Islet precursor cell (in vitro differentiated cells): ENCODE measurements at regions not wholly inside any gene's neighbourhood (a gene's known extent, or its start where the extent isn't known, plus 50 kb on each side); places are given as distances from the start of the nearest gene placed in this dataset.

ENCODE experiments used
- DNase-seq: peaks from one replicate; pipeline ENCODE4 v3.0.0-alpha.2; 2018

DNA sequence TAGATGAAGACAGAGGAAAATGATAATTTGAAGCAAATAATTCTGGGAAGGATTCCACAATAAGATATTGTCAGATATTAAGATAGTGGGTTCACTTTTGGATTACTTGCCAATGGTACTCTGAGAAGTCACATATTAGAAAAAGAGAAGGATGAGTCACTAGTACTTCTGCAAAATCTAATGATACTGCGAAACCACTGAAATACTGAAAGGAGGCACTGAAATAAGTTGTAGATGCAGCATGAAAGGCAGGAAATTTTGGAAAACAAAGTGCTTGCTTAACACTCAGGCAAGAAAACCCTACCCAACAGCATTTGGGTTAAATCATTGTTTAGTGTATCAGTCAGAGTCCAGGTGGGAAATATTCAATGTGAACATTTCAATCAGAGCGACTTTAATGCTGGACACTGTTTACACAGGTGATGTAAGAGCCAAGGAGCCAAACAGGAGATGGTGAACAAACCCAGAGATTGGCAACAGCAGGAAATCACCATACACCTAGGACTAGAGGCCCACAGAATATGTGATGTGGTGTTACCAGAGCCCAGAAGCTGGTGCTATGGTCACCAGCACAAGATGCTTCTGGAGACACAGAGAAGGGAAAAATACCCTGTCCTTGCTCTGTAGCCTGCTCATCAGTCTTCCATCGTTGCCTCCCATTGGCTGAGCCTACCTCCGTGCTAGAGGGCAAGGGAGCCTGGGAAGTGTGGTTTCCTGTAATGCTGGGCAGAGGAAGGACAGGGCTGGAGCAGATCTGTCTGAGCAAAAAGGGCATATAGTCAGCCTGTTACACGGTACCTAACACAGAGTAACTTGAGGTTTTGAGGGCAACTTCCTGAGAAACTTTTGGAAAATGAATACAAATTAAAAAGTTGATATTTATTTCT, 204.7 kb upstream of the ITGA4 start:
- no peak for DNase-seq

DNA sequence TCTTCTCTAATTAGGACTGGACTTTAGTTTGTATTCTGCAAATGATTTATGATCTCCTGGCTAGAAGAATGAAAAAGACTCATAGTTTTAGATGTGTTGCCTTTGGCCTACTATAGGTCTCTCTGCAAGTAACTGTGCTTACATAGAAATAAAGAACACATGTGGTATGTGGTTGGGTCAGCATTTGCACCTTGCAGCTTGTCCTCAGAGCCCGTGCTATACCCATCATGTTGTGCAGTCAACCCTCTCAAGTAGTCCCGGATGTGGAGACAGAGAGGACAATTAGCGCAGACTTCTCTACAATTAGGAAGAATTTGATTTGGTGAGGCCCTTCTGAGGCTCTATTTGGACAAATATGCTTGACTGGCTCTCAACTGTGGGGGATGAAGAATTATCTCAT, 203.7 kb upstream of the ITGA4 start:
- DNase-seq = no peak

GRCh38 chr2:181255651-181256050, 201.5 kb upstream of the ITGA4 start:
- DNase-seq = no peak

DNA sequence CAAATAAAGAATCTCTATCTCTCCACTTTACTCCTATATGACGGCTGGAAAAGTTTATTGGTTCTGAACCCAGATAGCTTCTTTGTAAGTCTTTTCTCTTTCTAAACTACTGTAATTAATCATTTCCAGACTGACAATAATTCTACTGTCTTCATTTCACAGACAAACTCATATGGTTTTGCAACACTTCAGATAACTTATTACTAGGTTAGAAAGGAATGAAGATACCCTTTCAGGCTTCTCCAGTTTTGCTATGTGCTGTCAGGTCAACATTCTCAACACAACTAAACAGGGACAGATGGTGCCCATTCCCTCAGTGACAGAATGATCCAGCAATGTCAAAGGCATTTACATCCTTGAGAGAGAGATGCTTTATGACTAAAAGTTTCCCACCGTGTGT, 198.5 kb upstream of the ITGA4 start:
- no peak for DNase-seq

GRCh38 chr2:181262782-181263181, 194.4 kb upstream of the ITGA4 start:
- no peak for DNase-seq

GRCh38 chr2:181264001-181264400, 193.2 kb upstream of the ITGA4 start:
- peak; percentile 51 for DNase-seq

DNA sequence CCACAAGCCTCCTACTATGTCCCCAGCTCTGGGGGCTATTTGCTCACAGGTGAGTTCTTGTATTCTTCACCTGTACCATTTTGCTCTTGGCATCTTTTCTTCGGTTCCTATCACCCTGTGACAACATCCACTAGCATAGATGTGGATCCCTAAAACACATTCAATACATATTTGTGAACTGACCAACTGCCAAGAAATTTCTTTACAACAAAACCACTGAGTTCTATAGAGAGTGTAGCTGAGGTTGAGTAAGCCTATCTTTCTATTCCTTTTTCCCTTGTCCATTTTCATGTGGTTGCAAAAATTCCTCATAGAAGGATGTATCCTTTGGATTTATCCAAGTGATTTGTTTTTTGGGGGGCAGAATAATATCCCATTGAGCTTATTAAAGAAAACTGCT, 192.7 kb upstream of the ITGA4 start:
- no peak for DNase-seq

DNA sequence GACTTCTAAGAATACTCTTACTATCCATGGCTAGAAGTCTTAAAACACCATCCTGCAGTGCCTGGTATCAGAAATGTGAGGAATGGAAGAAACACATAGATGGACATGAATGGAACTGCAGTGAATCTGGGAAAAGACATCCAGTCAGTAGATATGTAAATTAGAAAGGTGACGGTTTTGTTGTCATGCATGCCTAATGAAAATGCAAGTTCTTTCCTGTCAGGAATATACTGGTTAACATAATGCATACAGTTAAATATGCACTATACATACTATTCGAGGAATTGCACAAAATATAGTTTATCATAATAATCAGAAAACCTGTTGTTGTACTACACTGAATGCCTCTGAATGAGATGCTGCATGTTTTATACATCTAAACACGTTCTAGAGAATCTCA, 190.6 kb upstream of the ITGA4 start:
- DNase-seq = no peak

DNA sequence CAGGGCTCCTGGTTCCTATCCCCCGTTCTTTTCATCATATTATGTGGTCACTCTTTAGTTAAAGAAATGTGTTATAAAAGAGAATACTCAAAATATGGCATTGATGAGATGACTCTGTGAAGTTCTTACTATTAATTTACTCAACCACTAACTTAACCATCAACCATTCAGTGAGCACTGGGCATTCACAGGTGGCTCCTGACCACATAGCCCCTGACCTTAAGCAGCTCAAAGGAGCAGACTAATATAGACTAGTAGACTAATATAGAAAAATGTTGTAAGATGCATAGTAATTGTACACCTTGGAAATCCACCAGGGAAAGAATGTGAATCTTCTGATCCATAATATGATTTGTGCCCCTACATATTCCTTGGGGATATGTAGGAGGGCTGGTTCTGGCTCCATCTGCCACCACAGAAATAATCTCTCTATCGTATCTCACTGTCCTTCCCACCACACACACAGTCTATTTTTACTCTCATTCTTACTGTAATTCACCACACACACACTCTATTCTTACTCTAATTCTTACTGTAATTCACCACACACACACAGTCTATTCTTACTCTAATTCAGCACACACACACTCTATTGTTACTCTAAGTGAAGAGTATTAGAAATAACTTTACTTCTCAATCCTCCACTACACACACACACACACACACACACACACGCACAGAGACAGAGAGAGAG, 188.9 kb upstream of the ITGA4 start:
- DNase-seq = no peak

DNA sequence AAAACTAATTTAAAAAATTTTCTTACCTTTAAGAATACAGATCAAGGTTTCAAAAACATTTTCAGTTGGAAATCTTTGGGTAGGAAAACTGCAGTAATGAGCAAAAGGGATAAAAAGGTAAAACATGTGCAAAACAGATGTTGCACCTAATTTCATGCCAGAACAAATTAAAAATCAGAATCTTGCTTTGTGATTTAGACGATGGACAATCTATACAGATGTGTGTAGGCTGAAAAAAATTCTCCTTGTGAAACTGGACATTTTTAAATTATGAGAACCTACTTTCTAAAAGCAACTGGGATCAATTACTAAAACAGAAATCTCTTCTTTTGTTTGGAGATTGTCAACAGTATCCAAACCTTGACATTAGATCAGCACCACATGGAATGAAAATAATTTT, 183.2 kb upstream of the ITGA4 start:
- no peak for DNase-seq

DNA sequence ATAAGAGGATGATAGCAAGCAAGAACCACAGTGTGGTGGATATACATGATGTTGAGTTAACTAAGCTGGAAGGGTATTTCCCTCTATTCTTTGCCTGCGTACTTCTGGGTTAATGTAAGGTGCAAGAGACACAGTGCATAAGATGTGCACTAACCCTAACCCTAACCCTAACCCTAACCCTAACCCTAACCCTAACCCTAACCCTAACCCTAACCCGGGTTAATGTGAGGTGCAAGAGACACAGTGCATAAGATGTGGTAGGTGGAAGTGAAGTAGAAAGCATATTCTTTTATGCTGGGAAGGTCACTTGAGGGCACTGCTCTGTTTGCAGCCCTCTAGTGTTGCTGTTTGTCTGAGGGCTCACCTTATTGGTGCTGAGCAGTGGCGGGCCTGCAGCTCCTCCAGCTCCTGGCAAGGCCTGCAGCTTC, 181.5 kb upstream of the ITGA4 start:
- DNase-seq = peak; percentile 55

DNA sequence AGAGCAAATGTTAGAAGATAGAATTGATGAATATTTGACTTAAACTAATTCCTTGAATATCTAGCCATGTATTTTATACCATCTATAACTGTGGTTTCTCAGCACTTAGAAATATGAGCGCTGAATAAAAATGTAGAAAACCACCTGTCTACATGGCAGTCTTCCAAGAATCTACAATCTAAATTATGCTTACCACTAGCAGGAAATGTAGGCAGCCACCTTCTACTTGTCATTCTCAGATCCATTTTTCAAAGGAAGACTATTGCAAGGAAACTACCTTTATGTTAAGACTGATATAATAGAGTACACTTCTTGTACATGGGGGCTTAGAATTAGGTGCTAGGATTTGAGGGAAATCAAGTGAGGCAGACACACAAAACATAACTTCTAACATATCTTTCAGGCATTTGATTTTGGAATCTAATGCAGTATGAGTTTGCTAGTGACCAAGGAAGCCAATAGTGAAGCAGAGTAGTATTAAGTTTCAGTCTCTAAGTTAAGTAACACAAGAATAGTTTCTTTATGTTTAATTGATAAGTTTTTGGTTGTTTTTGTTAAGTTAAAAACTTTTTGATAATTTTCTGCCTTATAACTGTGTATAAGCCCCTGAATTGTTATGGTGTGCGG, 175.9 kb upstream of the ITGA4 start:
- DNase-seq = no peak

DNA sequence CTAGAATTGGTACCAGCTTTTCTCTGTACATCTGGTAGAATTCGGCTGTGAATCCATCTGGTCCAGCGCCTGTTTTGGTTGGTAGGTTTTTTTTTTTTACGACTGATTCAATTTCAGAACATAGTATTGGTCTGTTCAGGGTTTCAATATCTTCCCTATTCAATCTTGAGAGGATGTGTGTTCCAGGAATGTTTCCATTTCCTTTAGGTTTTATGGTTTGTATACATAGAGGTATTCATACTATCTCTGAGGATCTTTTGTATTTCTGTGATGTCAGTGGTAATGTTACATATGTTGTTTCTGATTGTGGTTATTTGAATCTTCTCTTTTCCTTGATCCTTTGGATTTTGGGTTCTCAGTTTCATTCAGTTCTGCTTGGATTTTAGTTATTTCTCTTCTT, 172.1 kb upstream of the ITGA4 start:
- no peak for DNase-seq

GRCh38 chr2:181289698-181290097, 167.5 kb upstream of the ITGA4 start:
- no peak for DNase-seq

DNA sequence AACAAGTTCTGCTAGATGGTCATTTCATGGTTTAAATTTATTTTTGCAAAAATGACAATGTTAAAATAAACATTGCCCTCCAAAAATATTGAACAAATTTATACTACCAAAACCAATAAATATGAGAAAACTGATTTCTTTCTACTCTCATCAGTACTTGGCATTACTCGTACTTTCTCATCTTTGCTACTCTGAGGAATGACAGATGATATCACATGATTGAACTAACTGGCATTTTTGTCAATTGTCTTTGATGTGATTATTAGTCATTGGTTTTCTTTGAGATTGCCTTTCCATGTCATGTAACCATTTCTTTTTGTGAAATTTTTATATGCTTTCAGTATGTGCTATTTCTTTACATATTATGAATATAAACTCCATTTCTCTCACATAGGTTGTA, 167.0 kb upstream of the ITGA4 start:
- no peak for DNase-seq

- DNase-seq = no peak
These were observed 162.2 kb upstream of the ITGA4 start for GRCh38 chr2:181294979-181295378.

- no peak for DNase-seq
These were observed 156.4 kb upstream of the ITGA4 start for GRCh38 chr2:181300600-181301291.

DNA sequence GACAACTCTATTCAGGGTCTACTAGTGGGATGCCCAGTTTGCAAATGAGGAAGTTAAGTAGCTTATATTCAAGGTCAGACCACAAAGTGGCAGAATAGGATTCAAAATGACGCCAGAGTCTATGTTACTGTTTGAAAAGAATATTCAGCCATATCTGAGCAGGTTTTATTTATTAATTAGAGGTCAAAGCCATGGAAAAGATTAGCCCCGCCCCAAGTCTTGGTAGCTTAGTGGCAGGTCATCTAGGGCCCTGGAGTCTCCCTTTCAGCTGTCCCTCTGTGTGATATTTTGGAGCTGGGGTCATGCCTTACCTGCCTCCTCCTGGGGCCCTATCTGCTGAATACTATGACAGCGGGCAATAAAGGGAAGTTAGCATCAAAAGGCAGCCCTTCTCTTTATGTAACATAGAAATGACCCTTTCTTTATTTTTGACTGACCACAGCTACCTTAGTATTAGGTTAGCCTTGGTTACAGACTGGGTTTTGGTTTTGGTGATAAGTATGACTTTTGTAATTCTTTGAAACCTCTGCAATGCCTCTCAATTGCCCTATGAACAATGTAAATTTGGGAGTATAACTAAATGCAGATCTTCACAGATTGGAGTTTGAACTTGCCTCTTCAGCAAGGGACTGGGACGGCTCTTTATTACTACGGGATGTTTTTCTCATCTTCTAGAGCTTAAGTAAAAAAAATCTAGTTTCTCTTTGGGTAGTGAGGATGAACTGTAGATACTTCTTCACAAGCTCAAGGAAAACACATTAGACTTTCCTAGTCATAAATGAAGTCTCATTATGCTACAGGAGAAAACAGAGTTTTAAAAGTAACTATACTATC, 153.0 kb upstream of the ITGA4 start:
- no peak for DNase-seq

DNA sequence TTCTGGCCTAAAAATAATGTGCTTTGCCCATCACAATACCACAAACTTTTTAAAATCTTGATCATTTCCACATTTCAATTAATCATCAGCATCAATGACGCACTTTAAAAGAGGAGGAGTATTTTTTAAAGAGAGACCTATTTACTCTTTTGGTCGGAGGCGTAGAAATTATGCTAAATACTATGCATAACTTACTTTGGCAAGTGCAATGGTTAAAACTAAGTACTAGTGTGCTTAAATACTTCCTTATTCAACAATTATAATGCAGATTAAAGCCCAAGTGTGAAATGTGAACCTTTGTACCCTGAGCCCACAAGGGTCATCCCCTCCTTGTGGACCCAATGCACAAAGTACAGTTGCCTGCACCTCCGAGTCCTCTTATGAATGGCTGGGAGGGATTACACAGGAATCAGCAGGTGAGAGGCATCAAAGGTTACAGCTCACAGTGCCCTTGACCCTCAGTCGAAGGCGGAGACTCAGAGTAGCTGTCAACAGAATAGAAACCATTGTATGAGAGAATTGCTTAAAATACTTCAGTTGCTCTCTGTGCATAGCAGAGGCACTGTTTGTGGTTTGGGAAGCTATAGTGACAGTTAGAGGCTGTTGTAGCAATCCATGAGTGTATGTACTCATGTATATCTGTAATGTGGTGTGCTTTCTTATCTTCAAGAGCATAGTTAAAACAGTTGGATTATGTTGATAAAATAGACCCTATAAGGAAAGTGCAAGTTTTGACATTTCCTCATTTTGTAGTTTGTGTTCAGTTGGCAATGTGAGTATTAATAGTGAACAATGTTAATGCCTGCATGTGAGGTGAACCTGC, 151.7 kb upstream of the ITGA4 start:
- peak; percentile 47 for DNase-seq

- no peak for DNase-seq
These were observed 150.4 kb upstream of the ITGA4 start for GRCh38 chr2:181306785-181307184.

- no peak for DNase-seq
These were observed 149.8 kb upstream of the ITGA4 start for GRCh38 chr2:181307203-181307991.
